ENCODE measurements at regions not wholly inside any gene's neighbourhood (a gene's known extent, or its start where the extent isn't known, plus 50 kb on each side); places are given as distances from the start of the nearest gene placed in this dataset.

DNA sequence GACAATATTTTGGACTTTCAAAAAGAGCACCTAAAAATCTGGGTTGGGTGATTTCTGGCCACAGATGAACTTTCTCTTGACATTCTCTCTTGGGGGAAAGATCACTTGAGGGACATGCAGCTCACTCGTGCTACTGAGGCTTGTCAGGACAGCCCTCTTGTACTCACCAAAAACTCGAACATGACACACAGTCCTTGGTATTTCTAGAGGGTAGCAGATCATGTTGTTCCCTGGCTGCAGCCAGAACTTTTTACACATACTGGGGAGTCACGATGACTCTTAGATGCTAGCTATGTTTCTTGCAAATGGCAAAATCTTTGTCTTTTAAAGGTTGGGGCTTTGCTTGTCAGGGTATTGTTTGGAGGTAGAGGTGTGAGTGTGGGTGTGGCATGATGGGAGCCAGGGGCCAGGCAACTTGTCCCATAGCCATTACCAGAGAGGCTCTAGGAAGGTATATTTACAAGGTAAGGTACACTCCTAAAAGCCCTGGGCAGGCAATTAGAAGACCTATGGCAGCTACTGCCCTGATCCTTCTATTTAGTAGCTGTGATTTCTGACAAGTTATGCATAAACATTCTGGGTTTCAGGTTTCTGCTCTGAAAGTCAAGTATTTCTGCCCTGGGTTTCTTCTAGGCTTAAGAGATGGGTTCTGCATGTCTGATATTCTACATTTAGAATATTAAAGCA lies 241.7 kb upstream of the TLL1 start:
- no peak for ATAC-seq
- no TSS peak for BruUV-seq (replicated peaks)
- no peak overlapping the region for H3K27ac ChIP-seq (ENCODE audit: low read length)

DNA sequence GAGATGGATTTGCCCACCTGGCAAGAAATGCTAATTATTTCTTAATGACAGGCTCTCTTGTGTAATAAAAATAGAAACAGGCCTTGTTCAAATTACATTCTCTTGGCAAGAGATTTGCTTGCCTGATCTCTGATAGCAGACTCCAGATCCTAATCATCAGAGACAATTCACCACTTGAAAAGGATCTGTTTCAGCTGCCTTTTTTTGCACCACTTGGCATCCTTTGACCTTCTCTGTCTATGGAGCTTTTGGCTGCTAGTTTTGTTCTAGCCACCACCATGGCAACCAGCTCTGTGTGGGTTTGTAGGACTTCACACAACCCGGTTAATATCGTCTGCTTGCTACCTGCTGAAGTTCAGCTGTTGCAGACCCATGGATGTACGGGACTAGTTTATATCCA lies 241.1 kb upstream of the TLL1 start:
- DNase-seq (ENCODE audit: low read depth, low spot score) (no peak), ATAC-seq (no peak)
- no peak for TF ChIP-seq POLR2AphosphoS5 (IDR thresholded peaks at IDR 0.05; ENCODE audit: low read depth, low read length)
- TF ChIP-seq SIN3A (IDR thresholded peaks at IDR 0.05; ENCODE audit: borderline replicate concordance, insufficient read depth, low read depth, low read length), result no peak
- TF ChIP-seq, protein P1, sequence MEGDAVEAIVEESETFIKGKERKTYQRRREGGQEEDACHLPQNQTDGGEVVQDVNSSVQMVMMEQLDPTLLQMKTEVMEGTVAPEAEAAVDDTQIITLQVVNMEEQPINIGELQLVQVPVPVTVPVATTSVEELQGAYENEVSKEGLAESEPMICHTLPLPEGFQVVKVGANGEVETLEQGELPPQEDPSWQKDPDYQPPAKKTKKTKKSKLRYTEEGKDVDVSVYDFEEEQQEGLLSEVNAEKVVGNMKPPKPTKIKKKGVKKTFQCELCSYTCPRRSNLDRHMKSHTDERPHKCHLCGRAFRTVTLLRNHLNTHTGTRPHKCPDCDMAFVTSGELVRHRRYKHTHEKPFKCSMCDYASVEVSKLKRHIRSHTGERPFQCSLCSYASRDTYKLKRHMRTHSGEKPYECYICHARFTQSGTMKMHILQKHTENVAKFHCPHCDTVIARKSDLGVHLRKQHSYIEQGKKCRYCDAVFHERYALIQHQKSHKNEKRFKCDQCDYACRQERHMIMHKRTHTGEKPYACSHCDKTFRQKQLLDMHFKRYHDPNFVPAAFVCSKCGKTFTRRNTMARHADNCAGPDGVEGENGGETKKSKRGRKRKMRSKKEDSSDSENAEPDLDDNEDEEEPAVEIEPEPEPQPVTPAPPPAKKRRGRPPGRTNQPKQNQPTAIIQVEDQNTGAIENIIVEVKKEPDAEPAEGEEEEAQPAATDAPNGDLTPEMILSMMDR (IDR thresholded peaks at IDR 0.05), result no peak
- TF ChIP-seq, protein P2, sequence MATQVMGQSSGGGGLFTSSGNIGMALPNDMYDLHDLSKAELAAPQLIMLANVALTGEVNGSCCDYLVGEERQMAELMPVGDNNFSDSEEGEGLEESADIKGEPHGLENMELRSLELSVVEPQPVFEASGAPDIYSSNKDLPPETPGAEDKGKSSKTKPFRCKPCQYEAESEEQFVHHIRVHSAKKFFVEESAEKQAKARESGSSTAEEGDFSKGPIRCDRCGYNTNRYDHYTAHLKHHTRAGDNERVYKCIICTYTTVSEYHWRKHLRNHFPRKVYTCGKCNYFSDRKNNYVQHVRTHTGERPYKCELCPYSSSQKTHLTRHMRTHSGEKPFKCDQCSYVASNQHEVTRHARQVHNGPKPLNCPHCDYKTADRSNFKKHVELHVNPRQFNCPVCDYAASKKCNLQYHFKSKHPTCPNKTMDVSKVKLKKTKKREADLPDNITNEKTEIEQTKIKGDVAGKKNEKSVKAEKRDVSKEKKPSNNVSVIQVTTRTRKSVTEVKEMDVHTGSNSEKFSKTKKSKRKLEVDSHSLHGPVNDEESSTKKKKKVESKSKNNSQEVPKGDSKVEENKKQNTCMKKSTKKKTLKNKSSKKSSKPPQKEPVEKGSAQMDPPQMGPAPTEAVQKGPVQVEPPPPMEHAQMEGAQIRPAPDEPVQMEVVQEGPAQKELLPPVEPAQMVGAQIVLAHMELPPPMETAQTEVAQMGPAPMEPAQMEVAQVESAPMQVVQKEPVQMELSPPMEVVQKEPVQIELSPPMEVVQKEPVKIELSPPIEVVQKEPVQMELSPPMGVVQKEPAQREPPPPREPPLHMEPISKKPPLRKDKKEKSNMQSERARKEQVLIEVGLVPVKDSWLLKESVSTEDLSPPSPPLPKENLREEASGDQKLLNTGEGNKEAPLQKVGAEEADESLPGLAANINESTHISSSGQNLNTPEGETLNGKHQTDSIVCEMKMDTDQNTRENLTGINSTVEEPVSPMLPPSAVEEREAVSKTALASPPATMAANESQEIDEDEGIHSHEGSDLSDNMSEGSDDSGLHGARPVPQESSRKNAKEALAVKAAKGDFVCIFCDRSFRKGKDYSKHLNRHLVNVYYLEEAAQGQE (IDR thresholded peaks at IDR 0.05; ENCODE audit: insufficient read depth in 1 of 2, low read depth in 2 of 2, low read length in 1 of 2), result no peak
- no peak for TF ChIP-seq TCF7L2 (IDR thresholded peaks at IDR 0.05; ENCODE audit: low read depth, low read length)
- ChIA-PET POLR2A (no interaction called here), CTCF (no interaction called here)
- H3K4me3 ChIP-seq (ENCODE audit: low read depth in 2 of 2, low read length in 2 of 2), result no peak overlapping the region
- no peaks in the 10 kb centered on the region for H3K36me3 ChIP-seq (ENCODE audit: control insufficient read depth, insufficient read depth, low read length)
- no peak overlapping the region for H3K27ac ChIP-seq (ENCODE audit: low read length)
- BruUV-seq (replicated peaks), result no TSS peak
- intact Hi-C loops (cut with micrococcal nuclease; ENCODE audit: unreplicated experiment) (no loop called here), in situ Hi-C loops (cut with HindIII; ENCODE audit: low pct_unique_long_range_greater_than_20kb, low sequenced_read_pairs) (no loop called here)
- no peaks in the 10 kb centered on the region for H3K27me3 ChIP-seq (ENCODE audit: control insufficient read depth, insufficient read depth, low read length)
- no peaks in the 10 kb centered on the region for H3K4me1 ChIP-seq (ENCODE audit: control insufficient read depth, insufficient read depth, low read length)
- H3K9me3 ChIP-seq (ENCODE audit: control insufficient read depth, insufficient read depth, low read depth, low read length), result no peaks in the 10 kb centered on the region

More for the DNA sequence above, 241.7 kb upstream of the TLL1 start:
- intact Hi-C loops (cut with micrococcal nuclease; ENCODE audit: unreplicated experiment), result no loop called here
- no peaks in the 10 kb centered on the region for H3K4me1 ChIP-seq (ENCODE audit: control insufficient read depth, insufficient read depth, low read length)
- no peaks in the 10 kb centered on the region for H3K36me3 ChIP-seq (ENCODE audit: control insufficient read depth, insufficient read depth, low read length)
- ChIA-PET CTCF (no interaction called here), POLR2A (no interaction called here)
- no peaks in the 10 kb centered on the region for H3K9me3 ChIP-seq (ENCODE audit: control insufficient read depth, insufficient read depth, low read depth, low read length)
- in situ Hi-C loops (cut with HindIII; ENCODE audit: low pct_unique_long_range_greater_than_20kb, low sequenced_read_pairs), result no loop called here
- no peak for TF ChIP-seq TCF7L2 (IDR thresholded peaks at IDR 0.05; ENCODE audit: low read depth, low read length)
- DNase-seq (ENCODE audit: low read depth, low spot score), result no peak
- no peaks in the 10 kb centered on the region for H3K27me3 ChIP-seq (ENCODE audit: control insufficient read depth, insufficient read depth, low read length)
- H3K4me3 ChIP-seq (ENCODE audit: low read depth in 2 of 2, low read length in 2 of 2), result no peak overlapping the region

DNA sequence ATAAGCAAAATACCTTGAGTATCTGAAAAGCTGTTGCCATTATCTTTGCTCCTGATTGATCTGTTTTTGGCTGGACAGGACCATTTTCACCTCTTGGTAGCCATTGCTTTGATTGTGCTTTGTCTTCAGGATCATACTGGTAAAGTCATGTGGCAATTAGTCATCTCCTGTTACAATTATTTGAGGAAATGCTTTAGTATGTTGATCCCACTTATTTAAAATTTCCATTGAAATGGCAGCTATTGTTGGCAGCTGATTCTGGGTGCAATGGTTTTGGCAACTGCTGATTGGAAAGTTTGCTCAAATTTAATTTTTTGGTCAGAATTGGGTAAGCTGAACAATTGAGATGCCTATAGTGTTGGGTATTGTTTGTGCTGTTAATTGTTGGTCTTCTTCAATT lies 238.3 kb upstream of the TLL1 start:
- ChIA-PET POLR2A (no interaction called here), CTCF (no interaction called here)
- ATAC-seq, result no peak
- H3K4me1 ChIP-seq (ENCODE audit: control insufficient read depth, insufficient read depth, low read length), result no peaks in the 10 kb centered on the region
- no peak for DNase-seq (ENCODE audit: low read depth, low spot score)
- intact Hi-C loops (cut with micrococcal nuclease; ENCODE audit: unreplicated experiment), result no loop called here
- H3K36me3 ChIP-seq (ENCODE audit: control insufficient read depth, insufficient read depth, low read length), result no peaks in the 10 kb centered on the region
- TF ChIP-seq, protein P2 (IDR thresholded peaks at IDR 0.05; ENCODE audit: insufficient read depth in 1 of 2, low read depth in 2 of 2, low read length in 1 of 2), result no peak
- TF ChIP-seq TCF7L2 (IDR thresholded peaks at IDR 0.05; ENCODE audit: low read depth, low read length), result no peak
- TF ChIP-seq, protein P1 (IDR thresholded peaks at IDR 0.05), result no peak
- no peak for TF ChIP-seq POLR2AphosphoS5 (IDR thresholded peaks at IDR 0.05; ENCODE audit: low read depth, low read length)
- TF ChIP-seq SIN3A (IDR thresholded peaks at IDR 0.05; ENCODE audit: borderline replicate concordance, insufficient read depth, low read depth, low read length), result no peak
- H3K27me3 ChIP-seq (ENCODE audit: control insufficient read depth, insufficient read depth, low read length), result no peaks in the 10 kb centered on the region
- H3K9me3 ChIP-seq (ENCODE audit: control insufficient read depth, insufficient read depth, low read depth, low read length), result no peaks in the 10 kb centered on the region
- in situ Hi-C loops (cut with HindIII; ENCODE audit: low pct_unique_long_range_greater_than_20kb, low sequenced_read_pairs), result no loop called here
- no peak overlapping the region for H3K4me3 ChIP-seq (ENCODE audit: low read depth in 2 of 2, low read length in 2 of 2)
- H3K27ac ChIP-seq (ENCODE audit: low read length), result no peak overlapping the region
- no TSS peak for BruUV-seq (replicated peaks)
